NT2/D1 (cell line): ENCODE measurements at regions not wholly inside any gene's neighbourhood (a gene's known extent, or its start where the extent isn't known, plus 50 kb on each side); places are given as distances from the start of the nearest gene placed in this dataset.

ENCODE experiments used
- DNase-seq: peaks from one replicate; pipeline ENCODE4 v3.0.0-alpha.2; 2011; ENCODE audit warnings: low read depth, low spot score
- H3K27me3 ChIP-seq: 2 replicates; pipeline ENCODE4 v1.6.0; 2011; ENCODE audit warnings: mild to moderate bottlenecking; ENCODE audit not compliant: insufficient read length, insufficient read depth
- H3K36me3 ChIP-seq: 2 replicates; pipeline ENCODE4 v1.6.1; 2011; ENCODE audit warnings: mild to moderate bottlenecking, low read length, mixed read lengths; ENCODE audit not compliant: insufficient read depth, insufficient read length
- H3K4me1 ChIP-seq: 2 replicates; pipeline ENCODE4 v1.5.1; 2011; ENCODE audit not compliant: insufficient read depth, insufficient read length
- H3K4me3 ChIP-seq: 2 replicates; pipeline ENCODE4 v1.5.1; 2011; ENCODE audit warnings: low read depth; ENCODE audit not compliant: insufficient read length
- H3K9ac ChIP-seq: 2 replicates; pipeline ENCODE4 v1.6.0; 2011; ENCODE audit warnings: low read depth; ENCODE audit not compliant: insufficient read length
- H3K9me3 ChIP-seq: 2 replicates; pipeline ENCODE4 v1.5.1; 2011; ENCODE audit warnings: mild to moderate bottlenecking, low read length; ENCODE audit not compliant: insufficient read depth
- SUZ12 ChIP-seq: IDR thresholded peaks from 2 replicates; pipeline ENCODE4 v1.6.1; 2011; ENCODE audit not compliant: insufficient read length, insufficient read depth; ENCODE audit errors: extremely low read depth
- YY1 ChIP-seq: IDR thresholded peaks from 2 replicates; pipeline ENCODE4 v1.6.1; 2011; ENCODE audit not compliant: insufficient read length, insufficient read depth
- ZNF274 ChIP-seq: IDR thresholded peaks from 2 replicates; pipeline ENCODE4 v1.6.1; 2011; ENCODE audit warnings: mild to moderate bottlenecking, low read depth, low read length

GRCh38 chr14:29233188-29233587, 466.6 kb downstream of the FOXG1 start:
- Histone ChIP-seq H3K36me3 (no peaks in the 10 kb centered on the region), H3K4me1 (no peaks in the 10 kb centered on the region), H3K4me3 (no peak overlapping the region), H3K9ac (no peak overlapping the region), H3K9me3 (no peaks in the 10 kb centered on the region), H3K27me3 (no peaks in the 10 kb centered on the region)
- no peak for DNase-seq
- TF ChIP-seq YY1: no peak
- TF ChIP-seq ZNF274: no peak
- no peak for TF ChIP-seq SUZ12

DNA sequence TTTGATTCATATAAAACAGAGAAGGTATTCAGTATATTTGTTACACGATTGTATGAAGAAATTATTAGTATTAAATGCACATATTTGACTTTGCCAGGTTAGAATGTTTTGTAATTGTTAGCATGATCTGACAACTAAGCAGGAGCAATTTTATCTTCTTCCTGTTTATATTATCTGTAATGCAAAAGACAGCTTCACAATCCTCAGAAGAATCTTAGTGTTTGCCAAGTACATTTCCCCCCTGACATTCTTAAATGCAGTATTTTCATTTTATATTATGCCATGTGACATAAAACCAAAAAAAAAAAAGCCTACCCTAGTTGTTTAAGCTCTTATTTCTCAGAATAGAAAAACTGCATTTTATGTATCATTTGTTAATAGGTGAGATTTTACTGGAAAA, 469.4 kb downstream of the FOXG1 start:
- H3K9ac ChIP-seq: no peak overlapping the region
- TF ChIP-seq ZNF274 (no peak), SUZ12 (no peak), YY1 (no peak)
- H3K36me3 ChIP-seq: no peaks in the 10 kb centered on the region
- H3K4me3 ChIP-seq: no peak overlapping the region
- no peaks in the 10 kb centered on the region for H3K27me3 ChIP-seq
- H3K9me3 ChIP-seq: no peaks in the 10 kb centered on the region
- no peak for DNase-seq
- H3K4me1 ChIP-seq: no peaks in the 10 kb centered on the region

- no peak for TF ChIP-seq ZNF274
- TF ChIP-seq SUZ12: no peak
- no peak for TF ChIP-seq YY1
- Histone ChIP-seq H3K4me3 (no peak overlapping the region), H3K9ac (no peak overlapping the region), H3K9me3 (no peaks in the 10 kb centered on the region), H3K4me1 (no peaks in the 10 kb centered on the region), H3K36me3 (no peaks in the 10 kb centered on the region), H3K27me3 (no peaks in the 10 kb centered on the region)
- no peak for DNase-seq
Measured at GRCh38 chr14:29236401-29236800, 469.8 kb downstream of the FOXG1 start.

- Histone ChIP-seq H3K9me3 (no peaks in the 10 kb centered on the region), H3K9ac (no peak overlapping the region), H3K27me3 (no peaks in the 10 kb centered on the region), H3K4me1 (no peaks in the 10 kb centered on the region), H3K4me3 (no peak overlapping the region), H3K36me3 (no peaks in the 10 kb centered on the region)
- DNase-seq: no peak
- TF ChIP-seq SUZ12: no peak
- no peak for TF ChIP-seq ZNF274
- no peak for TF ChIP-seq YY1
Measured at GRCh38 chr14:29236848-29237247, 470.3 kb downstream of the FOXG1 start.

- Histone ChIP-seq H3K27me3 (no peaks in the 10 kb centered on the region), H3K36me3 (no peaks in the 10 kb centered on the region), H3K4me3 (no peak overlapping the region), H3K9me3 (no peaks in the 10 kb centered on the region), H3K4me1 (no peaks in the 10 kb centered on the region), H3K9ac (no peak overlapping the region)
- DNase-seq: no peak
- TF ChIP-seq ZNF274 (no peak), YY1 (no peak), SUZ12 (no peak)
Measured at GRCh38 chr14:29240066-29240465, 473.5 kb downstream of the FOXG1 start.

GRCh38 chr14:29242755-29243754, 476.5 kb downstream of the FOXG1 start:
- H3K36me3 ChIP-seq: no peaks in the 10 kb centered on the region
- H3K9ac ChIP-seq: no peak overlapping the region
- H3K9me3 ChIP-seq: no peaks in the 10 kb centered on the region
- TF ChIP-seq SUZ12: no peak
- no peak for TF ChIP-seq YY1
- TF ChIP-seq ZNF274: no peak
- no peak overlapping the region for H3K4me3 ChIP-seq
- DNase-seq: no peak
- no peaks in the 10 kb centered on the region for H3K4me1 ChIP-seq
- no peaks in the 10 kb centered on the region for H3K27me3 ChIP-seq

DNA sequence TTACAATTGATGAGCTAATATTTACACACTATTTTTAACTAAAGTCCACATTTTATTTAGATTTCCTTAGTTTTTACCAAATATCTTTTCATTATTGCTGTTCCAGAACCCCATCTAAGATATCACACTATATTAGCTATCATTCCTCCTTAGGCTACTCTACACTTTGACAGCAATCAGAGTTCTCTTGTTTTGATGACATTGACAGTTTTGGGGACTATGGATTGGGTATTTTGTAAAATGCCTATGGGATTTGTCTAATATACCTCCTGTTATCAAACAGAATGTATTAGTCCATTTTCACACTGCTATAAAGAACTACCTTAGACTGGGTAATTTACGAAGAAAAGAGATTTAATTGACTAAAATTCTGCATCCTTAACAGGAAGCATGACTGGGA, 489.1 kb downstream of the FOXG1 start:
- Histone ChIP-seq H3K27me3 (no peaks in the 10 kb centered on the region), H3K4me3 (no peak overlapping the region), H3K36me3 (no peaks in the 10 kb centered on the region), H3K9me3 (peaks cover 9% of the 10 kb centered on the region; the same call in 1 of the 2 replicates), H3K9ac (no peak overlapping the region), H3K4me1 (no peaks in the 10 kb centered on the region)
- TF ChIP-seq ZNF274 (no peak), YY1 (no peak), SUZ12 (no peak)
- DNase-seq: no peak
